HG03196 (cell line): ENCODE measurements at regions not wholly inside any gene's neighbourhood (a gene's known extent, or its start where the extent isn't known, plus 50 kb on each side); places are given as distances from the start of the nearest gene placed in this dataset.

Experiments
- ATAC-seq: cut with Tn5 transposase; IDR thresholded peaks from one replicate; pipeline ENCODE4 v1.9.1; 2021; ENCODE audit not compliant: unreplicated experiment

- peak; percentile 84 for ATAC-seq
These were observed 707.5 kb upstream of the TMEM132C start for GRCh38 chr12:127559349-127560040.

- no peak for ATAC-seq
These were observed 706.9 kb upstream of the TMEM132C start for GRCh38 chr12:127560041-127560478.

- no peak for ATAC-seq
These were observed 704.2 kb upstream of the TMEM132C start for GRCh38 chr12:127562816-127563215.

GRCh38 chr12:127565241-127565640 lies 701.7 kb upstream of the TMEM132C start:
- no peak for ATAC-seq

GRCh38 chr12:127567531-127567930 lies 699.4 kb upstream of the TMEM132C start:
- ATAC-seq, result no peak

GRCh38 chr12:127570387-127570786 lies 696.6 kb upstream of the TMEM132C start:
- ATAC-seq, result no peak

- no peak for ATAC-seq
These were observed 696.1 kb upstream of the TMEM132C start for GRCh38 chr12:127570793-127571360.

GRCh38 chr12:127571578-127571977 lies 695.4 kb upstream of the TMEM132C start:
- no peak for ATAC-seq

- no peak for ATAC-seq
These were observed 687.5 kb upstream of the TMEM132C start for GRCh38 chr12:127579446-127579845.

- no peak for ATAC-seq
These were observed 684.9 kb upstream of the TMEM132C start for GRCh38 chr12:127582074-127582473.

GRCh38 chr12:127583041-127583440 lies 683.9 kb upstream of the TMEM132C start:
- ATAC-seq, result no peak

GRCh38 chr12:127588249-127588648 lies 678.7 kb upstream of the TMEM132C start:
- no peak for ATAC-seq

- no peak for ATAC-seq
These were observed 677.4 kb upstream of the TMEM132C start for GRCh38 chr12:127589541-127589940.

- ATAC-seq, result no peak
These were observed 676.1 kb upstream of the TMEM132C start for GRCh38 chr12:127590868-127591267.

GRCh38 chr12:127592245-127592644 lies 674.7 kb upstream of the TMEM132C start:
- ATAC-seq, result no peak

GRCh38 chr12:127594351-127594970 lies 672.5 kb upstream of the TMEM132C start:
- no peak for ATAC-seq

- ATAC-seq, result no peak
These were observed 671.5 kb upstream of the TMEM132C start for GRCh38 chr12:127595506-127595905.

- no peak for ATAC-seq
These were observed 670.1 kb upstream of the TMEM132C start for GRCh38 chr12:127596891-127597290.

- no peak for ATAC-seq
These were observed 667.5 kb upstream of the TMEM132C start for GRCh38 chr12:127599436-127599835.

- no peak for ATAC-seq
These were observed 666.8 kb upstream of the TMEM132C start for GRCh38 chr12:127600211-127600610.

- no peak for ATAC-seq
These were observed 660.4 kb upstream of the TMEM132C start for GRCh38 chr12:127606476-127607015.

GRCh38 chr12:127607146-127607725 lies 659.7 kb upstream of the TMEM132C start:
- no peak for ATAC-seq
